ENCODE measurements at regions not wholly inside any gene's neighbourhood (a gene's known extent, or its start where the extent isn't known, plus 50 kb on each side); places are given as distances from the start of the nearest gene placed in this dataset.
A peak's percentile ranks its signal among the peaks of the same experiment; 100 is the strongest.

- DNase-seq (ENCODE audit: low spot score): no peak
Measured at GRCh38 chr22:49532869-49533802, 294.5 kb downstream of the BRD1 start.

GRCh38 chr22:49531368-49531791 lies 296.3 kb downstream of the BRD1 start:
- no peak for DNase-seq (ENCODE audit: low spot score)

GRCh38 chr22:49530671-49531367 lies 296.9 kb downstream of the BRD1 start:
- no peak for DNase-seq (ENCODE audit: low spot score)

- no peak for DNase-seq (ENCODE audit: low spot score)
Measured at GRCh38 chr22:49528420-49528720, 299.3 kb downstream of the BRD1 start.

GRCh38 chr22:49527611-49528419 lies 299.9 kb downstream of the BRD1 start:
- no peak for DNase-seq (ENCODE audit: low spot score)

- no peak for DNase-seq (ENCODE audit: low spot score)
Measured at GRCh38 chr22:49525801-49526535, 301.7 kb downstream of the BRD1 start.

- DNase-seq (ENCODE audit: low spot score): no peak
Measured at GRCh38 chr22:49525360-49525759, 302.3 kb downstream of the BRD1 start.

GRCh38 chr22:49524362-49524761 lies 303.3 kb downstream of the BRD1 start:
- no peak for DNase-seq (ENCODE audit: low spot score)

- DNase-seq (ENCODE audit: low spot score): no peak
Measured at GRCh38 chr22:49523374-49524008, 304.2 kb downstream of the BRD1 start.

GRCh38 chr22:49522582-49523373 lies 304.9 kb downstream of the BRD1 start:
- no peak for DNase-seq (ENCODE audit: low spot score)

GRCh38 chr22:49521787-49522224 lies 305.9 kb downstream of the BRD1 start:
- DNase-seq (ENCODE audit: low spot score): no peak

- DNase-seq (ENCODE audit: low spot score): no peak
Measured at GRCh38 chr22:49519117-49519737, 308.4 kb downstream of the BRD1 start.

GRCh38 chr22:49518436-49518970 lies 309.2 kb downstream of the BRD1 start:
- no peak for DNase-seq (ENCODE audit: low spot score)

GRCh38 chr22:49517667-49518185 lies 309.9 kb downstream of the BRD1 start:
- DNase-seq (ENCODE audit: low spot score): no peak

- DNase-seq (ENCODE audit: low spot score): no peak
Measured at GRCh38 chr22:49517211-49517610, 310.5 kb downstream of the BRD1 start.

- peak; percentile 75 for DNase-seq (ENCODE audit: low spot score)
Measured at GRCh38 chr22:49515475-49515874, 312.2 kb downstream of the BRD1 start.

GRCh38 chr22:49514641-49515040 lies 313.0 kb downstream of the BRD1 start:
- DNase-seq (ENCODE audit: low spot score): no peak

GRCh38 chr22:49514211-49514610 lies 313.5 kb downstream of the BRD1 start:
- DNase-seq (ENCODE audit: low spot score): no peak

GRCh38 chr22:49513358-49513851 lies 314.3 kb downstream of the BRD1 start:
- no peak for DNase-seq (ENCODE audit: low spot score)

All from umbilical cord (tissue), 1 donor.